ENCODE measurements at regions not wholly inside any gene's neighbourhood (a gene's known extent, or its start where the extent isn't known, plus 50 kb on each side); places are given as distances from the start of the nearest gene placed in this dataset.

DNA sequence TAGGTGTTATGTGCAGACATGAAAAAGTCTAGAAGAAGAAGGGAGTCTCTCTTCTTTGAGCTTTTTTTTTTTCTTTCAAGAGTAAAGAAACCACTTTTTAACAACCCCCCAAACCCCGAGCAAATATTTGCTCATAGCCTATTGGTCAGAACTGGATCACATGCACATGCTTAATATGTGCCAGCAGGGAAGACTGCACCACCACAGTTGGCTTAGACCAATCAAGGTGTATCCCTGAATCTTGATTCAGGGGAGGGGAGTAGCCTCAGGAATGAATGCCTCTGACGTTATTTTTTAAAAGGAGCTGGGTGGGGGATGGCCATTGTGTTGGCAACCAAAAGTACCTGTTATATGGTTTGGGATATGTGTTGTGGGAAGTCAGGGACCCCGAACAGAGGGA lies 171.4 kb upstream of the NABP1 start:
- TF ChIP-seq, protein P1, sequence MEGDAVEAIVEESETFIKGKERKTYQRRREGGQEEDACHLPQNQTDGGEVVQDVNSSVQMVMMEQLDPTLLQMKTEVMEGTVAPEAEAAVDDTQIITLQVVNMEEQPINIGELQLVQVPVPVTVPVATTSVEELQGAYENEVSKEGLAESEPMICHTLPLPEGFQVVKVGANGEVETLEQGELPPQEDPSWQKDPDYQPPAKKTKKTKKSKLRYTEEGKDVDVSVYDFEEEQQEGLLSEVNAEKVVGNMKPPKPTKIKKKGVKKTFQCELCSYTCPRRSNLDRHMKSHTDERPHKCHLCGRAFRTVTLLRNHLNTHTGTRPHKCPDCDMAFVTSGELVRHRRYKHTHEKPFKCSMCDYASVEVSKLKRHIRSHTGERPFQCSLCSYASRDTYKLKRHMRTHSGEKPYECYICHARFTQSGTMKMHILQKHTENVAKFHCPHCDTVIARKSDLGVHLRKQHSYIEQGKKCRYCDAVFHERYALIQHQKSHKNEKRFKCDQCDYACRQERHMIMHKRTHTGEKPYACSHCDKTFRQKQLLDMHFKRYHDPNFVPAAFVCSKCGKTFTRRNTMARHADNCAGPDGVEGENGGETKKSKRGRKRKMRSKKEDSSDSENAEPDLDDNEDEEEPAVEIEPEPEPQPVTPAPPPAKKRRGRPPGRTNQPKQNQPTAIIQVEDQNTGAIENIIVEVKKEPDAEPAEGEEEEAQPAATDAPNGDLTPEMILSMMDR (IDR thresholded peaks at IDR 0.05), result no peak
- no peak for TF ChIP-seq POLR2A (IDR thresholded peaks at IDR 0.05)
- TF ChIP-seq POLR2AphosphoS5 (IDR thresholded peaks at IDR 0.05), result no peak

Measured in prostate gland (tissue), 2 donors.